Kidney (tissue), 13 donors: ENCODE measurements at regions not wholly inside any gene's neighbourhood (a gene's known extent, or its start where the extent isn't known, plus 50 kb on each side); places are given as distances from the start of the nearest gene placed in this dataset.

Experiments
- DNase-seq, 5 donors: peaks; one replicate each; pipeline ENCODE4 v3.0.0-alpha.2; 2013 to 2020
- FAIRE-seq: peaks from 2 replicates; lab custom pipeline; 2012; peaks lifted over from hg19 to GRCh38; lab: Jason Lieb, UNC
- H3K27ac ChIP-seq, 2 donors: one replicate each; pipeline ENCODE4 v1.7.0; 2013; ENCODE audit warnings: low read depth in 2 of 2, low read length in 2 of 2, inconsistent platforms in 1 of 2
- H3K27me3 ChIP-seq: one replicate; pipeline ENCODE4 v1.7.1; 2013; ENCODE audit warnings: low read length, inconsistent platforms; ENCODE audit not compliant: control insufficient read depth, insufficient read depth
- H3K36me3 ChIP-seq, 3 donors: one replicate each; pipeline versions ENCODE4 v1.7.0 to v1.7.1; 2013; ENCODE audit warnings: low read length in 3 of 3, control low read depth in 1 of 3, inconsistent platforms in 1 of 3; ENCODE audit not compliant: insufficient read depth in 3 of 3, control insufficient read depth in 2 of 3
- H3K4me1 ChIP-seq, 3 donors: one replicate each; pipeline versions ENCODE4 v1.7.0 to v1.7.1; 2013; ENCODE audit warnings: low read length in 3 of 3, inconsistent platforms in 1 of 3, low read depth in 1 of 3; ENCODE audit not compliant: control insufficient read depth in 2 of 3, insufficient read depth in 2 of 3
- H3K4me3 ChIP-seq, 3 donors: one replicate each; pipeline versions ENCODE4 v1.7.0 to v1.8.1; 2013; ENCODE audit warnings: low read length in 3 of 3, control low read depth in 1 of 3, inconsistent platforms in 1 of 3
- H3K9ac ChIP-seq, 3 donors: one replicate each; pipeline versions ENCODE4 v1.7.0 to v1.7.1; 2013; ENCODE audit warnings: low read length in 3 of 3, control low read depth in 1 of 3, inconsistent platforms in 1 of 3
- H3K9me3 ChIP-seq, 3 donors: one replicate each; pipeline versions ENCODE4 v1.7.0 to v1.7.1; 2013; ENCODE audit warnings: low read length in 3 of 3, control low read depth in 1 of 3, inconsistent platforms in 1 of 3; ENCODE audit not compliant: control insufficient read depth in 2 of 3, insufficient read depth in 1 of 3
- intact Hi-C: fragments of 100-400 bp; cut with DNase I; formaldehyde crosslinking; loops from one replicate; pipeline ENCODE4 v1.11.1; 2022
- TF ChIP-seq, protein P1 (sequence below): IDR thresholded peaks from 3 replicates; pipeline ENCODE4 v1.5.1; 2012; ENCODE audit warnings: mild to moderate bottlenecking, moderate library complexity, borderline replicate concordance; ENCODE audit not compliant: insufficient read depth; ENCODE audit errors: extremely low read depth
- donor health status: control.
- donor health status: control.
- donor health status: control.
- donor health status: control.
- donor health status: control.
- donor health status: DM: yes; HTN: yes; CAD: no.
- donor health status: Normal renal cell carcinoma (clear cell type).

DNA sequence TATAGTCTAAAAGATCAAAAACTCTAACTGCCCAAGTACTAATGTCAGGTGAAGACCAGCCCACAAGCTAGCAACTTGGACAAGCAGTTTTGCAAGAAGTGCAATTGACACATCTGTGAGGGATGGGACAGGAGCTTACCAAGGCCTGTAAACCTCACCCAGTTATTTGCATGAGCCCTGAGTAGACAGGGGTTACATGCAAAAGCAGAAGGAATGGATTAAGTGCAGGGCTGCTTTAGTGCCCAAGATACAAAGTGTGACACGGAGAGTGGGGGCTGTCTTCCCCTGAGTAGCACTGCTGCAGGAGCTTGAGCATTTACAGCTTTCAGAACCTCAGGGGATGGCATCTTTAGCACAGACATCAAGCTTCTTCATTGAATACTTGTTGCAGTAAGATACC lies 286.7 kb downstream of the ELAVL2 start:
- intact Hi-C loops: no loop called here
- no peak overlapping the region for H3K4me3 ChIP-seq
- no peak overlapping the region for H3K27ac ChIP-seq
- no peaks in the 10 kb centered on the region for H3K27me3 ChIP-seq
- FAIRE-seq (no peak), DNase-seq (no peak)
- H3K4me1 ChIP-seq: peaks cover 4 to 5% (median 4%) of the 10 kb centered on the region in 3 donors
- no peak overlapping the region for H3K9ac ChIP-seq
- H3K9me3 ChIP-seq: no peaks in the 10 kb centered on the region
- H3K36me3 ChIP-seq: no peaks in the 10 kb centered on the region
- TF ChIP-seq, protein P1, sequence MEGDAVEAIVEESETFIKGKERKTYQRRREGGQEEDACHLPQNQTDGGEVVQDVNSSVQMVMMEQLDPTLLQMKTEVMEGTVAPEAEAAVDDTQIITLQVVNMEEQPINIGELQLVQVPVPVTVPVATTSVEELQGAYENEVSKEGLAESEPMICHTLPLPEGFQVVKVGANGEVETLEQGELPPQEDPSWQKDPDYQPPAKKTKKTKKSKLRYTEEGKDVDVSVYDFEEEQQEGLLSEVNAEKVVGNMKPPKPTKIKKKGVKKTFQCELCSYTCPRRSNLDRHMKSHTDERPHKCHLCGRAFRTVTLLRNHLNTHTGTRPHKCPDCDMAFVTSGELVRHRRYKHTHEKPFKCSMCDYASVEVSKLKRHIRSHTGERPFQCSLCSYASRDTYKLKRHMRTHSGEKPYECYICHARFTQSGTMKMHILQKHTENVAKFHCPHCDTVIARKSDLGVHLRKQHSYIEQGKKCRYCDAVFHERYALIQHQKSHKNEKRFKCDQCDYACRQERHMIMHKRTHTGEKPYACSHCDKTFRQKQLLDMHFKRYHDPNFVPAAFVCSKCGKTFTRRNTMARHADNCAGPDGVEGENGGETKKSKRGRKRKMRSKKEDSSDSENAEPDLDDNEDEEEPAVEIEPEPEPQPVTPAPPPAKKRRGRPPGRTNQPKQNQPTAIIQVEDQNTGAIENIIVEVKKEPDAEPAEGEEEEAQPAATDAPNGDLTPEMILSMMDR: no peak

DNA sequence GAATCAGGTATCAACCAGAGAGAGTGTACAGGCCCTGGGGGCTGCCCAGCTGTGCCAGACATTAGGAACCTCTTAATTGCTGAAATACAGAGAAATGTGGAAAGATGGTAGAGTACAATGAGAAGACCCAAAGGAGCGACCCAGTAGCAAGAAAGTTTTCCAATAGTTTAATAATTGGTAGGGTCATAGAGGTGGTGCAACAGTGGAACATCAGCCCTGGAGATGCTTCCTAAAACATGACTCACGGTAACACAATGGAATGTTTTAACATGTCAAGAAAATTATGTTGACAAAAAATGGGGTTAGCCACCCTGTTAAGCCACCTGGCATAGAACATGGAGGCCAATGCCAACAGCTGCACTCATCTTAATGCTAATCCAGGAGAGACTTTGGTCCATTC lies 284.1 kb downstream of the ELAVL2 start:
- H3K4me3 ChIP-seq: no peak overlapping the region
- H3K9ac ChIP-seq: no peak overlapping the region
- H3K9me3 ChIP-seq: no peaks in the 10 kb centered on the region
- TF ChIP-seq, protein P1: no peak
- no peak overlapping the region for H3K27ac ChIP-seq
- no peaks in the 10 kb centered on the region for H3K36me3 ChIP-seq
- H3K4me1 ChIP-seq: peaks cover 4% of the 10 kb centered on the region in 3 donors
- DNase-seq: no peak
- no peaks in the 10 kb centered on the region for H3K27me3 ChIP-seq
- FAIRE-seq: no peak
- intact Hi-C loops: no loop called here

- H3K27ac ChIP-seq: no peak overlapping the region
- no peaks in the 10 kb centered on the region for H3K27me3 ChIP-seq
- DNase-seq (no peak), FAIRE-seq (no peak)
- H3K9me3 ChIP-seq: no peaks in the 10 kb centered on the region
- H3K4me3 ChIP-seq: no peak overlapping the region
- H3K9ac ChIP-seq: no peak overlapping the region
- TF ChIP-seq, protein P1: no peak
- intact Hi-C loops: no loop called here
- H3K36me3 ChIP-seq: no peaks in the 10 kb centered on the region
- H3K4me1 ChIP-seq: peaks cover 0 to 4% (median under 1%) of the 10 kb centered on the region in 3 donors
Measured at GRCh38 chr9:23542438-23542837, 283.6 kb downstream of the ELAVL2 start.

GRCh38 chr9:23542927-23543326 lies 283.1 kb downstream of the ELAVL2 start:
- peaks cover 0 to 4% (median 0%) of the 10 kb centered on the region in 3 donors for H3K4me1 ChIP-seq
- intact Hi-C loops: no loop called here
- no peaks in the 10 kb centered on the region for H3K36me3 ChIP-seq
- no peak for DNase-seq
- H3K27ac ChIP-seq: no peak overlapping the region
- H3K9me3 ChIP-seq: no peaks in the 10 kb centered on the region
- no peaks in the 10 kb centered on the region for H3K27me3 ChIP-seq
- TF ChIP-seq, protein P1: no peak
- no peak for FAIRE-seq
- no peak overlapping the region for H3K4me3 ChIP-seq
- no peak overlapping the region for H3K9ac ChIP-seq
